ENCODE measurements at regions not wholly inside any gene's neighbourhood (a gene's known extent, or its start where the extent isn't known, plus 50 kb on each side); places are given as distances from the start of the nearest gene placed in this dataset.

DNA sequence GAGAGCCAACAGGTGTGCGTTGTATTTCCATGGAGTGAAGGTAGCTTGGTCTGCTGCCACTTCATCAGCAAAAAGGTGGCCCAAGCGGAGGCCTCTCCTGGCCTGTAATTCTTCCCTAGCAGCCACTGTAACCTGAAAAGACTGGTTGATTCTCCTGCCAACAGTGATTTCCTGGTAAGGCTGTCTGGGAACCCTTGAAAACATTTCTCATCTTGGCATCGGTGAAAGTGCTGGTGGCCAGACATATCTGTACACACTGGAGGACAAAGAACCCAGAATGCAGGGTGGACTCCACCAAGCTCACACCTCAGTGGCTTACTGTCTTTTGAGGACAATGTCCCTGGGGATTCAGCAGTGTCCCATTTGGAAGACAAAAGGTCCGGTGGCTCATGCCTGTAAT is 128.0 kb downstream of the TRIM29 start:
- no peaks in the 10 kb centered on the region for H3K36me3 ChIP-seq (ENCODE audit: control insufficient read depth, insufficient read depth, low read length)
- intact Hi-C loops (cut with micrococcal nuclease), result loop anchor here (5.0 kb wide), 1 partner anchor 97 kb away; no protein-coding TSS in a partner anchor

More for the DNA sequence above, 128.0 kb downstream of the TRIM29 start:
- H3K27ac ChIP-seq (ENCODE audit: extremely low read depth, low read depth, low read length), result no peak overlapping the region
- ChIA-PET POLR2A (no interaction called here), CTCF (ENCODE audit: low intra/inter-chr PET ratio) (no interaction called here)
- H3K9me3 ChIP-seq (replicated peaks; ENCODE audit: control insufficient read depth, insufficient read depth, low read depth, low read length), result no peaks in the 10 kb centered on the region
- no peak for ATAC-seq
- H3K79me2 ChIP-seq (ENCODE audit: control insufficient read depth, insufficient read depth, low read length), result no peaks in the 10 kb centered on the region
- no peak for DNase-seq (ENCODE audit: extremely low read depth in 1 of 4, low spot score in 3 of 4)
- BruUV-seq (replicated peaks), result no TSS peak
- no peak overlapping the region for H3K4me3 ChIP-seq
- no peak overlapping the region for H3K9ac ChIP-seq (ENCODE audit: insufficient read depth in 1 of 2, low read depth in 2 of 2, low read length in 2 of 2)
- H3K27me3 ChIP-seq (ENCODE audit: control insufficient read depth in 2 of 2, insufficient read depth in 2 of 2, low read length in 2 of 2), result peaks cover 2 to 44% of the 10 kb centered on the region in 2 experiments; a peak in 4 of 5 replicates
- H2AFZ ChIP-seq (ENCODE audit: low read depth, low read length), result no peak overlapping the region
- H4K20me1 ChIP-seq (replicated peaks; ENCODE audit: control insufficient read depth, insufficient read depth, low read length), result peaks cover 6% of the 10 kb centered on the region; the same call in 1 of the 2 replicates
- in situ Hi-C loops (cut with MboI), result no loop called here
- 0% methylated on average over 4 of the region's 4 CpGs for WGBS (ENCODE audit: insufficient coverage, low coverage, missing lambda C conversion rate)
- H3K9me1 ChIP-seq (ENCODE audit: control insufficient read depth, insufficient read depth, low read length), result no peaks in the 10 kb centered on the region
- TF ChIP-seq SNIP1 (IDR thresholded peaks at IDR 0.05; ENCODE audit: low read depth) (no peak), CTCF (IDR thresholded peaks at IDR 0.05 in 2 of 3, conservative IDR thresholded peaks at IDR 0.05 in 1 of 3; ENCODE audit: insufficient read depth in 2 of 3, low read depth in 1 of 3, low read length in 3 of 3) (no peak), C11orf30 (IDR thresholded peaks at IDR 0.05; ENCODE audit: low read depth) (no peak), ZNF639 (CRISPR knock-in tag; conservative IDR thresholded peaks at IDR 0.05 in 1 of 2, IDR thresholded peaks at IDR 0.05 in 1 of 2) (no peak), NFXL1 (CRISPR knock-in tag; IDR thresholded peaks at IDR 0.05) (no peak), TBL1XR1 (IDR thresholded peaks at IDR 0.05; ENCODE audit: low read length in 2 of 2) (no peak)
- TF ChIP-seq, protein P1, sequence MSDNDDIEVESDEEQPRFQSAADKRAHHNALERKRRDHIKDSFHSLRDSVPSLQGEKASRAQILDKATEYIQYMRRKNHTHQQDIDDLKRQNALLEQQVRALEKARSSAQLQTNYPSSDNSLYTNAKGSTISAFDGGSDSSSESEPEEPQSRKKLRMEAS (CRISPR knock-in tag; IDR thresholded peaks at IDR 0.05), result no peak
- FAIRE-seq, result no peak
- H3K4me2 ChIP-seq (ENCODE audit: insufficient read depth, low read length), result no peak overlapping the region
- H3K4me1 ChIP-seq (replicated peaks in 1 of 2; ENCODE audit: control insufficient read depth in 2 of 2, insufficient read depth in 2 of 2, low read length in 2 of 2), result peaks cover 0 to 7% of the 10 kb centered on the region in 2 experiments; a peak in 1 of 5 replicates

All from K562 (cell line).